Uterus (tissue), 3 donors: ENCODE measurements at regions not wholly inside any gene's neighbourhood (a gene's known extent, or its start where the extent isn't known, plus 50 kb on each side); places are given as distances from the start of the nearest gene placed in this dataset.

ENCODE experiments used
- DNase-seq, 2 donors: peaks; one replicate each; pipeline ENCODE4 v3.0.0-alpha.2; 2019 to 2020
- H3K27ac ChIP-seq, 2 donors: fragments of 200-600 bp; sonication (generic); 1 replicate in 1 of 2; 2 replicates in 1 of 2; pipeline ENCODE4 v1.5.1; 2016 to 2018
- H3K27me3 ChIP-seq, 2 donors: fragments of 200-600 bp; sonication (generic); one replicate each; pipeline ENCODE4 v1.5.1; 2018 to 2019; ENCODE audit warnings: control low read depth in 1 of 2
- H3K36me3 ChIP-seq, 2 donors: fragments of 200-600 bp; sonication (generic); one replicate each; pipeline ENCODE4 v1.5.1; 2019; ENCODE audit warnings: control low read depth in 1 of 2
- H3K4me1 ChIP-seq, 2 donors: fragments of 200-600 bp; sonication (generic); one replicate each; pipeline ENCODE4 v1.5.1; 2018 to 2019; ENCODE audit warnings: control low read depth in 1 of 2
- H3K4me3 ChIP-seq, 2 donors: fragments of 200-600 bp; sonication (generic); 1 replicate in 1 of 2; 2 replicates in 1 of 2; pipeline ENCODE4 v1.5.1; 2018 to 2019; ENCODE audit warnings: mild to moderate bottlenecking in 1 of 2
- H3K9me3 ChIP-seq, 2 donors: fragments of 200-600 bp; sonication (generic); one replicate each; pipeline ENCODE4 v1.5.1; 2019; ENCODE audit warnings: control low read depth in 1 of 2
- CTCF ChIP-seq, 4 experiments: fragments of 200-600 bp in 2 of 4; fragments of 450-650 bp in 2 of 4; sonication (generic) in 2 of 4; IDR thresholded peaks; one replicate each; pipeline ENCODE4 v1.5.1; 2016 to 2019; ENCODE audit warnings: antibody characterized with exemption in 4 of 4, mild to moderate bottlenecking in 2 of 4, moderate library complexity in 1 of 4
- POLR2A ChIP-seq, 2 donors: fragments of 450-650 bp; IDR thresholded peaks; one replicate each; pipeline ENCODE4 v1.6.1; 2016; ENCODE audit warnings: antibody characterized with exemption in 2 of 2, mild to moderate bottlenecking in 1 of 2, moderate library complexity in 1 of 2
- intact Hi-C: fragments of 100-400 bp; cut with DNase I; formaldehyde crosslinking; loops from one replicate; pipeline ENCODE4 v1.15.1; 2023; ENCODE audit warnings: low total_unique reads
- donor health status: DM: yes; HTN: yes; CAD: no.

GRCh38 chr11:95337972-95338429, 107.0 kb upstream of the SESN3 start:
- no peak overlapping the region for H3K4me3 ChIP-seq
- no peak for DNase-seq
- peak overlapping the region; percentile 88 to 93 for H3K27ac ChIP-seq
- no peaks in the 10 kb centered on the region for H3K9me3 ChIP-seq
- no peaks in the 10 kb centered on the region for H3K27me3 ChIP-seq
- no peaks in the 10 kb centered on the region for H3K36me3 ChIP-seq
- intact Hi-C loops: no loop called here
- no peak for TF ChIP-seq POLR2A (IDR thresholded peaks at IDR 0.05)
- no peak for TF ChIP-seq CTCF (IDR thresholded peaks at IDR 0.05)
- peaks cover 26 to 28% of the 10 kb centered on the region in 2 donors for H3K4me1 ChIP-seq

GRCh38 chr11:95337175-95337957, 106.4 kb upstream of the SESN3 start:
- intact Hi-C loops: no loop called here
- no peak overlapping the region for H3K4me3 ChIP-seq
- H3K9me3 ChIP-seq: no peaks in the 10 kb centered on the region
- no peaks in the 10 kb centered on the region for H3K36me3 ChIP-seq
- TF ChIP-seq CTCF (IDR thresholded peaks at IDR 0.05): no peak
- TF ChIP-seq POLR2A (IDR thresholded peaks at IDR 0.05): no peak
- DNase-seq: peak; percentile 53 to 62
- H3K4me1 ChIP-seq: peaks cover 26 to 28% of the 10 kb centered on the region in 2 donors
- H3K27ac ChIP-seq: peak overlapping the region; percentile 88 to 93
- H3K27me3 ChIP-seq: no peaks in the 10 kb centered on the region

GRCh38 chr11:95335989-95336388, 105.0 kb upstream of the SESN3 start:
- H3K4me3 ChIP-seq: no peak overlapping the region
- peaks cover 19 to 28% of the 10 kb centered on the region in 2 donors for H3K4me1 ChIP-seq
- intact Hi-C loops: no loop called here
- DNase-seq: no peak
- no peaks in the 10 kb centered on the region for H3K27me3 ChIP-seq
- H3K27ac ChIP-seq: peak overlapping the region; percentile 88 to 93
- H3K9me3 ChIP-seq: no peaks in the 10 kb centered on the region
- no peaks in the 10 kb centered on the region for H3K36me3 ChIP-seq
- TF ChIP-seq CTCF (IDR thresholded peaks at IDR 0.05): no peak
- no peak for TF ChIP-seq POLR2A (IDR thresholded peaks at IDR 0.05)

- Histone ChIP-seq H3K9me3 (no peaks in the 10 kb centered on the region), H3K36me3 (no peaks in the 10 kb centered on the region), H3K27ac (no peak overlapping the region), H3K27me3 (no peaks in the 10 kb centered on the region), H3K4me3 (no peak overlapping the region), H3K4me1 (peaks cover 0 to 3% of the 10 kb centered on the region in 2 donors)
- intact Hi-C loops: no loop called here
- no peak for DNase-seq
- no peak for TF ChIP-seq POLR2A (IDR thresholded peaks at IDR 0.05)
Measured at GRCh38 chr11:95331161-95331560, 100.2 kb upstream of the SESN3 start.

- H3K27me3 ChIP-seq: no peaks in the 10 kb centered on the region
- intact Hi-C loops: no loop called here
- H3K36me3 ChIP-seq: no peaks in the 10 kb centered on the region
- H3K27ac ChIP-seq: no peak overlapping the region
- H3K9me3 ChIP-seq: no peaks in the 10 kb centered on the region
- DNase-seq: no peak
- TF ChIP-seq CTCF (IDR thresholded peaks at IDR 0.05): no peak
- TF ChIP-seq POLR2A (IDR thresholded peaks at IDR 0.05): no peak
- H3K4me3 ChIP-seq: no peak overlapping the region
- H3K4me1 ChIP-seq: no peaks in the 10 kb centered on the region
Measured at GRCh38 chr11:95330302-95330701, 99.3 kb upstream of the SESN3 start.
